Keratinocyte (primary cell): ENCODE measurements at regions not wholly inside any gene's neighbourhood (a gene's known extent, or its start where the extent isn't known, plus 50 kb on each side); places are given as distances from the start of the nearest gene placed in this dataset.

Source experiments
- DNase-seq: peaks from one replicate; pipeline ENCODE4 v3.0.0-alpha.2; 2011; ENCODE audit warnings: low read depth, missing footprints, low spot score
- FAIRE-seq: peaks from 2 replicates; lab custom pipeline; 2011; peaks lifted over from hg19 to GRCh38; lab: Jason Lieb, UNC
- H2AFZ ChIP-seq: 2 replicates; pipeline ENCODE4 v1.6.0; 2012; ENCODE audit warnings: low read length, control low read depth, inconsistent platforms; ENCODE audit not compliant: control insufficient read depth
- H3K27ac ChIP-seq: 2 replicates; pipeline ENCODE4 v1.5.1; 2011; ENCODE audit warnings: low read length; ENCODE audit not compliant: control insufficient read depth, insufficient read depth
- H3K27me3 ChIP-seq: 3 replicates; pipeline ENCODE4 v1.6.0; 2011; ENCODE audit warnings: low read length; ENCODE audit not compliant: control insufficient read depth, insufficient read depth; ENCODE audit errors: extremely low read depth
- H3K36me3 ChIP-seq, 2 experiments: 2 replicates in 1 of 2; 3 replicates in 1 of 2; pipeline ENCODE4 v1.5.1; 2011; ENCODE audit warnings: low read length in 2 of 2, mild to moderate bottlenecking in 1 of 2; ENCODE audit not compliant: control insufficient read depth in 2 of 2, insufficient read depth in 2 of 2; ENCODE audit errors: extremely low read depth in 1 of 2
- H3K4me1 ChIP-seq: 3 replicates; pipeline ENCODE4 v1.5.1; 2011; ENCODE audit warnings: low read length; ENCODE audit not compliant: control insufficient read depth, insufficient read depth; ENCODE audit errors: extremely low read depth
- H3K4me2 ChIP-seq: 3 replicates; pipeline ENCODE4 v1.6.0; 2011; ENCODE audit warnings: low read depth, low read length; ENCODE audit not compliant: control insufficient read depth, insufficient read depth; ENCODE audit errors: extremely low read depth
- H3K4me3 ChIP-seq, 3 experiments: fragments of 200-600 bp in 1 of 3; sonication (generic) in 1 of 3; 2 replicates in 2 of 3; 3 replicates in 1 of 3; pipeline ENCODE4 v1.5.1; 2011 to 2016; ENCODE audit warnings: low read length in 3 of 3, mild to moderate bottlenecking in 3 of 3, control low read depth in 2 of 3, inconsistent platforms in 1 of 3, low read depth in 1 of 3, mixed read lengths in 1 of 3, mixed run types in 1 of 3, moderate library complexity in 1 of 3; ENCODE audit not compliant: control insufficient read depth in 2 of 3, insufficient read depth in 2 of 3; ENCODE audit errors: extremely low read depth in 1 of 3
- H3K79me2 ChIP-seq: 2 replicates; pipeline ENCODE4 v1.6.0; 2012; ENCODE audit warnings: low read length; ENCODE audit not compliant: control insufficient read depth, insufficient read depth
- H3K9ac ChIP-seq: 3 replicates; pipeline ENCODE4 v1.6.0; 2011; ENCODE audit warnings: low read length; ENCODE audit not compliant: control insufficient read depth, insufficient read depth; ENCODE audit errors: extremely low read depth
- H3K9me1 ChIP-seq: 3 replicates; pipeline ENCODE4 v1.6.0; 2011; ENCODE audit warnings: low read length; ENCODE audit not compliant: control insufficient read depth, insufficient read depth; ENCODE audit errors: extremely low read depth
- H3K9me3 ChIP-seq: 2 replicates; pipeline ENCODE4 v1.5.1; 2012; ENCODE audit warnings: low read depth, low read length; ENCODE audit not compliant: control insufficient read depth
- H4K20me1 ChIP-seq: 3 replicates; pipeline ENCODE4 v1.6.0; 2011; ENCODE audit warnings: low read length; ENCODE audit not compliant: control insufficient read depth, insufficient read depth; ENCODE audit errors: extremely low read depth
- CTCF ChIP-seq, 3 experiments: IDR thresholded peaks in 1 of 3; conservative IDR thresholded peaks in 1 of 3; optimal IDR thresholded peaks in 1 of 3; 2 replicates in 2 of 3; 3 replicates in 1 of 3; pipeline versions ENCODE3 to v1.5.1; 2011; ENCODE audit warnings: low read length in 3 of 3, mild to moderate bottlenecking in 3 of 3, moderate library complexity in 2 of 3, control low read depth in 1 of 3, inconsistent platforms in 1 of 3; ENCODE audit not compliant: insufficient read depth in 2 of 3; ENCODE audit errors: extremely low read depth in 1 of 3
- EZH2 ChIP-seq: IDR thresholded peaks from one replicate; pipeline ENCODE4 v1.6.1; 2012; ENCODE audit warnings: inconsistent platforms, mild to moderate bottlenecking, low read length, moderate library complexity
- dilution Hi-C: fragments of 300-500 bp; cut with MboI; formaldehyde crosslinking; loops from one replicate; pipeline ENCODE4 v1.7.0; 2020; ENCODE audit warnings: low sequenced_read_pairs; ENCODE audit not compliant: extremely low pct_ligation_motif_present

GRCh38 chr11:10911907-10912306 lies 54.1 kb upstream of the ZBED5 start:
- Histone ChIP-seq H2AFZ (no peak overlapping the region), H3K4me3 (no peak overlapping the region), H4K20me1 (no peaks in the 10 kb centered on the region), H3K27ac (no peak overlapping the region), H3K27me3 (no peaks in the 10 kb centered on the region), H3K9me3 (no peaks in the 10 kb centered on the region), H3K4me2 (no peak overlapping the region), H3K9ac (no peak overlapping the region), H3K4me1 (peaks cover 20% of the 10 kb centered on the region), H3K36me3 (no peaks in the 10 kb centered on the region), H3K9me1 (no peaks in the 10 kb centered on the region), H3K79me2 (no peaks in the 10 kb centered on the region)
- dilution Hi-C loops, result no loop called here
- TF ChIP-seq CTCF (optimal IDR thresholded peaks at IDR 0.05 in 1 of 3, IDR thresholded peaks at IDR 0.05 in 1 of 3, conservative IDR thresholded peaks at IDR 0.05 in 1 of 3; ENCODE audit: extremely low read depth in 1 of 3, insufficient read depth in 2 of 3, low read length in 3 of 3) (no peak), EZH2 (no peak)
- FAIRE-seq (no peak), DNase-seq (no peak)

- no peak overlapping the region for H3K27ac ChIP-seq
- peaks cover 20% of the 10 kb centered on the region for H3K4me1 ChIP-seq
- FAIRE-seq, result peak; percentile 73
- no peak for TF ChIP-seq EZH2
- no peak for TF ChIP-seq CTCF (optimal IDR thresholded peaks at IDR 0.05 in 1 of 3, IDR thresholded peaks at IDR 0.05 in 1 of 3, conservative IDR thresholded peaks at IDR 0.05 in 1 of 3; ENCODE audit: extremely low read depth in 1 of 3, insufficient read depth in 2 of 3, low read length in 3 of 3)
- no peaks in the 10 kb centered on the region for H3K9me3 ChIP-seq
- DNase-seq, result peak; percentile 45
- H3K27me3 ChIP-seq, result no peaks in the 10 kb centered on the region
- H3K4me3 ChIP-seq, result no peak overlapping the region
- H4K20me1 ChIP-seq, result no peaks in the 10 kb centered on the region
- no peaks in the 10 kb centered on the region for H3K9me1 ChIP-seq
- no peak overlapping the region for H3K4me2 ChIP-seq
- dilution Hi-C loops, result no loop called here
- H3K79me2 ChIP-seq, result no peaks in the 10 kb centered on the region
- no peak overlapping the region for H3K9ac ChIP-seq
- no peaks in the 10 kb centered on the region for H3K36me3 ChIP-seq
- H2AFZ ChIP-seq, result no peak overlapping the region
Observed at GRCh38 chr11:10909141-10909883, 51.5 kb upstream of the ZBED5 start.
